ENCODE measurements at regions not wholly inside any gene's neighbourhood (a gene's known extent, or its start where the extent isn't known, plus 50 kb on each side); places are given as distances from the start of the nearest gene placed in this dataset.

DNA sequence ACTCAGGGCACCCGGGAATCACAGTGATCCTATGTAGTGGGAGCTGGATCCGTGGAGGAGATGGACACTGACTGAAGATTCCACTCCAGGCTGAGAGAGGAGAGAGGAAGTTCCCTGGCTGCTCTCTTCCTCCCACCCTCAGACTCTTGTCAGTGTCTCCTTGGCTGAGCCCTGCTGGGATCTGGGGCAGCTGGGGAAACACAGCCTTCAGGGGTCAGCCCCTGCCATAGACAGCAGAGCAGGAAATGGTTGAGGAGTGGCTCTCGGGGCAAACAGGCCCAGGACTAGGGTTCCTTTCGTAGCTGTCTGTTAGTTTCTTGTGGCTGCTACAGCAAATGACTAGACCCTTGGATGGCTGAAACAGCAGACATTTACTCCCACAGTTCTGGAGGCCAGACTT is 174.4 kb upstream of the BMPER start:
- TF ChIP-seq CTCF (IDR thresholded peaks at IDR 0.05; ENCODE audit: borderline replicate concordance, extremely low read depth, low read length, poor library complexity, severe bottlenecking) (no peak), EZH2 (IDR thresholded peaks at IDR 0.05; ENCODE audit: borderline replicate concordance, low read depth, low read length, severe bottlenecking) (no peak)
- Histone ChIP-seq H3K4me1 (ENCODE audit: insufficient read depth, low read length) (no peaks in the 10 kb centered on the region), H4K20me1 (ENCODE audit: insufficient read depth, low read length) (no peaks in the 10 kb centered on the region), H2AFZ (ENCODE audit: low read depth, low read length) (no peak overlapping the region), H3K36me3 (ENCODE audit: insufficient read depth, low read length) (no peaks in the 10 kb centered on the region), H3K27me3 (ENCODE audit: insufficient read depth, low read length, poor library complexity) (no peaks in the 10 kb centered on the region), H3K79me2 (ENCODE audit: insufficient read depth, low read length) (no peaks in the 10 kb centered on the region), H3K4me2 (ENCODE audit: insufficient read depth, low read length) (no peak overlapping the region), H3K9me3 (ENCODE audit: insufficient read depth, low read length, severe bottlenecking) (no peaks in the 10 kb centered on the region), H3K4me3 (ENCODE audit: low read depth in 1 of 2, low read length in 2 of 2) (no peak overlapping the region), H3K9ac (ENCODE audit: low read depth, low read length) (no peak overlapping the region), H3K27ac (ENCODE audit: low read length) (no peak overlapping the region)
- ATAC-seq (ENCODE audit: insufficient read depth, low read depth) (no peak), DNase-seq (no peak)

- Histone ChIP-seq H3K9me3 (ENCODE audit: insufficient read depth, low read length, severe bottlenecking) (no peaks in the 10 kb centered on the region), H3K36me3 (ENCODE audit: insufficient read depth, low read length) (no peaks in the 10 kb centered on the region), H3K27me3 (ENCODE audit: insufficient read depth, low read length, poor library complexity) (no peaks in the 10 kb centered on the region), H3K9ac (ENCODE audit: low read depth, low read length) (no peak overlapping the region), H3K79me2 (ENCODE audit: insufficient read depth, low read length) (no peaks in the 10 kb centered on the region), H3K4me3 (ENCODE audit: low read depth in 1 of 2, low read length in 2 of 2) (no peak overlapping the region), H3K4me1 (ENCODE audit: insufficient read depth, low read length) (no peaks in the 10 kb centered on the region), H3K27ac (ENCODE audit: low read length) (no peak overlapping the region), H4K20me1 (ENCODE audit: insufficient read depth, low read length) (no peaks in the 10 kb centered on the region), H3K4me2 (ENCODE audit: insufficient read depth, low read length) (no peak overlapping the region), H2AFZ (ENCODE audit: low read depth, low read length) (no peak overlapping the region)
- ATAC-seq (ENCODE audit: insufficient read depth, low read depth): no peak
- DNase-seq: no peak
- no peak for TF ChIP-seq CTCF (IDR thresholded peaks at IDR 0.05; ENCODE audit: borderline replicate concordance, extremely low read depth, low read length, poor library complexity, severe bottlenecking)
Observed at GRCh38 chr7:33731912-33732311, 173.4 kb upstream of the BMPER start.

DNA sequence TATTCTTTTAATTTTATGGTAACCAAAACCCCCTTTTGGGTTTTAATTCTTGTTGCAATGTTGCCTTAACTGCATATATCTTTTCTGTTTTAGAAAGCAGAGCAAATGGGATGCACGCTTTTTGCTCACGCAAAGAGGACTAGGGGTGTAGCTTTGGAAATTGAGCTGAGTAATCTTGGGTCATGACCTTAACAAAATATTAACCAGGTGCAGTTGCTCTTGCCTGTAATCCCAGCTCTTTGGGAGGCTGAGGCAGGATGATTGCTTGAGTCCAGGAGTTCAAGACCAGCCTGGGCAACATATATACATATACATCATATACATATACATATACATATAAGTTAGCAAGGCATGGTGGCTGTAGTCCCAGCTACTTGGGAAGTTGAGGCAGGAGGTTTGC is 172.9 kb upstream of the BMPER start:
- Histone ChIP-seq H3K9me3 (ENCODE audit: insufficient read depth, low read length, severe bottlenecking) (no peaks in the 10 kb centered on the region), H3K27me3 (ENCODE audit: insufficient read depth, low read length, poor library complexity) (no peaks in the 10 kb centered on the region), H3K9ac (ENCODE audit: low read depth, low read length) (no peak overlapping the region), H2AFZ (ENCODE audit: low read depth, low read length) (no peak overlapping the region), H3K4me3 (ENCODE audit: low read depth in 1 of 2, low read length in 2 of 2) (no peak overlapping the region), H3K79me2 (ENCODE audit: insufficient read depth, low read length) (no peaks in the 10 kb centered on the region), H3K36me3 (ENCODE audit: insufficient read depth, low read length) (no peaks in the 10 kb centered on the region), H3K27ac (ENCODE audit: low read length) (no peak overlapping the region), H3K4me2 (ENCODE audit: insufficient read depth, low read length) (no peak overlapping the region), H4K20me1 (ENCODE audit: insufficient read depth, low read length) (no peaks in the 10 kb centered on the region), H3K4me1 (ENCODE audit: insufficient read depth, low read length) (no peaks in the 10 kb centered on the region)
- TF ChIP-seq CTCF (IDR thresholded peaks at IDR 0.05; ENCODE audit: borderline replicate concordance, extremely low read depth, low read length, poor library complexity, severe bottlenecking) (no peak), EZH2 (IDR thresholded peaks at IDR 0.05; ENCODE audit: borderline replicate concordance, low read depth, low read length, severe bottlenecking) (no peak)
- ATAC-seq (ENCODE audit: insufficient read depth, low read depth): no peak
- no peak for DNase-seq
